Heart left ventricle (tissue), 13 donors: ENCODE measurements at regions not wholly inside any gene's neighbourhood (a gene's known extent, or its start where the extent isn't known, plus 50 kb on each side); places are given as distances from the start of the nearest gene placed in this dataset.

Experiments used
- CTCF ChIP-seq, 12 donors: fragments of 200-600 bp; sonication (generic) in 4 of 12; IDR thresholded peaks; one replicate each; pipeline versions ENCODE4 v1.5.0 to v1.8.0; 2018 to 2022; ENCODE audit warnings: antibody characterized with exemption in 12 of 12, mild to moderate bottlenecking in 5 of 12
- POLR2A ChIP-seq, 2 donors: fragments of 450-650 bp; IDR thresholded peaks; one replicate each; pipeline ENCODE4 v1.6.1; 2017; ENCODE audit warnings: antibody characterized with exemption in 2 of 2, mild to moderate bottlenecking in 2 of 2, moderate library complexity in 2 of 2
- donor health status: ischemic (EF 13 %, LVEDD 7.1; RV severe dilation, severe dysfunction).
- donor health status: DM: no; HTN: yes; CAD: no.
- donor health status: DM: no; HTN: no; CAD: no.
- donor health status: ischemic (EF 25% LVEDD 6.9; RV normal size, moderate dysfunction).
- donor health status: ischemic (EF 25% LVEDD 5.7; RV mildly dilated, moderate dysfunction).
- donor health status: ischemic (EF 35%, LVEDD 5.7; RV mildly dilated, moderate dysfunction).
- donor health status: nonischemic (EF 11% LVEDD 7.7; RV severe dilation, severe dysfunction).
- donor health status: DM: yes; HTN: yes; CAD: no.
- donor health status: PGD.
- donor health status: ischemic (EF 29% LVEDD 5.4; RV normal size, mild dysfunction).
- donor health status: nonischemic (EF 23%, LVEDD 6.1; RV moderate dilation, normal function).

GRCh38 chr20:59403261-59403961 is 103.0 kb downstream of the EDN3 start:
- TF ChIP-seq CTCF (IDR thresholded peaks at IDR 0.05) (peak; percentile 88 to 98 (median 94)), POLR2A (IDR thresholded peaks at IDR 0.05) (no peak)
